ENCODE measurements at regions not wholly inside any gene's neighbourhood (a gene's known extent, or its start where the extent isn't known, plus 50 kb on each side); places are given as distances from the start of the nearest gene placed in this dataset.

GRCh38 chr3:191952609-191953008, 491.6 kb downstream of the PYDC2 start:
- WGBS: 94% methylated on average over 16 of the region's 21 CpGs
- intact Hi-C loops (cut with DNase I): no loop called here
- no peaks in the 10 kb centered on the region for H3K36me3 ChIP-seq
- TF ChIP-seq POLR2AphosphoS5 (IDR thresholded peaks at IDR 0.05): no peak
- TF ChIP-seq CTCF (IDR thresholded peaks at IDR 0.05): no peak
- no peaks in the 10 kb centered on the region for H3K4me1 ChIP-seq
- H3K9me3 ChIP-seq: no peaks in the 10 kb centered on the region
- DNase-seq (ENCODE audit: extremely low spot score): no peak
- no peaks in the 10 kb centered on the region for H3K27me3 ChIP-seq
- H3K4me3 ChIP-seq: no peak overlapping the region
- no peak overlapping the region for H3K27ac ChIP-seq (replicated peaks in 1 of 4)

- no peak for DNase-seq (ENCODE audit: extremely low spot score)
- no peak for TF ChIP-seq CTCF (IDR thresholded peaks at IDR 0.05)
- TF ChIP-seq POLR2AphosphoS5 (IDR thresholded peaks at IDR 0.05): no peak
- no peak for TF ChIP-seq EP300 (IDR thresholded peaks at IDR 0.05)
- no peak for TF ChIP-seq POLR2A (IDR thresholded peaks at IDR 0.05; ENCODE audit: low read depth)
- Histone ChIP-seq H3K4me1 (peaks cover 0 to 8% (median 3%) of the 10 kb centered on the region in 4 donors), H3K4me3 (no peak overlapping the region), H3K9me3 (no peaks in the 10 kb centered on the region), H3K27me3 (no peaks in the 10 kb centered on the region), H3K36me3 (no peaks in the 10 kb centered on the region), H3K27ac (replicated peaks in 1 of 4) (no peak overlapping the region)
- intact Hi-C loops (cut with DNase I): no loop called here
- 68% methylated on average over 3 of the region's 3 CpGs for WGBS
These were observed 498.2 kb downstream of the PYDC2 start for GRCh38 chr3:191958980-191959671.

- Histone ChIP-seq H3K36me3 (no peaks in the 10 kb centered on the region), H3K27me3 (no peaks in the 10 kb centered on the region), H3K9me3 (no peaks in the 10 kb centered on the region), H3K4me3 (no peak overlapping the region), H3K27ac (replicated peaks in 1 of 4) (no peak overlapping the region), H3K4me1 (peaks cover 0 to 8% (median 3%) of the 10 kb centered on the region in 4 donors)
- no peak for DNase-seq (ENCODE audit: extremely low spot score)
- WGBS: 35% methylated on average over 4 of the region's 4 CpGs
- TF ChIP-seq EP300 (IDR thresholded peaks at IDR 0.05) (no peak), POLR2AphosphoS5 (IDR thresholded peaks at IDR 0.05) (no peak), CTCF (IDR thresholded peaks at IDR 0.05) (no peak), POLR2A (IDR thresholded peaks at IDR 0.05; ENCODE audit: low read depth) (no peak)
- intact Hi-C loops (cut with DNase I): no loop called here
These were observed 499.0 kb downstream of the PYDC2 start for GRCh38 chr3:191959876-191960413.

GRCh38 chr3:191961022-191961421, 500.1 kb downstream of the PYDC2 start:
- Histone ChIP-seq H3K36me3 (no peaks in the 10 kb centered on the region), H3K27me3 (no peaks in the 10 kb centered on the region), H3K27ac (replicated peaks in 1 of 4) (no peak overlapping the region), H3K4me1 (peaks cover 0 to 8% (median 3%) of the 10 kb centered on the region in 4 donors), H3K9me3 (no peaks in the 10 kb centered on the region), H3K4me3 (no peak overlapping the region)
- DNase-seq (ENCODE audit: extremely low spot score): no peak
- TF ChIP-seq POLR2A (IDR thresholded peaks at IDR 0.05; ENCODE audit: low read depth): no peak
- TF ChIP-seq CTCF (IDR thresholded peaks at IDR 0.05): no peak
- TF ChIP-seq EP300 (IDR thresholded peaks at IDR 0.05): no peak
- no peak for TF ChIP-seq POLR2AphosphoS5 (IDR thresholded peaks at IDR 0.05)
- intact Hi-C loops (cut with DNase I): no loop called here
- WGBS: 69% methylated on average over 5 of the region's 5 CpGs

- intact Hi-C loops (cut with DNase I): no loop called here
- Histone ChIP-seq H3K4me3 (no peak overlapping the region), H3K9me3 (no peaks in the 10 kb centered on the region), H3K36me3 (no peaks in the 10 kb centered on the region), H3K4me1 (peaks cover 0 to 8% (median 3%) of the 10 kb centered on the region in 4 donors), H3K27me3 (no peaks in the 10 kb centered on the region), H3K27ac (replicated peaks in 1 of 4) (no peak overlapping the region)
- TF ChIP-seq CTCF (IDR thresholded peaks at IDR 0.05): no peak
- TF ChIP-seq EP300 (IDR thresholded peaks at IDR 0.05): no peak
- no peak for TF ChIP-seq POLR2A (IDR thresholded peaks at IDR 0.05; ENCODE audit: low read depth)
- no peak for TF ChIP-seq POLR2AphosphoS5 (IDR thresholded peaks at IDR 0.05)
- no peak for DNase-seq (ENCODE audit: extremely low spot score)
These were observed 500.6 kb downstream of the PYDC2 start for GRCh38 chr3:191961529-191961928.

All from esophagus muscularis mucosa (tissue), 4 donors.